ENCODE measurements at regions not wholly inside any gene's neighbourhood (a gene's known extent, or its start where the extent isn't known, plus 50 kb on each side); places are given as distances from the start of the nearest gene placed in this dataset.

DNA sequence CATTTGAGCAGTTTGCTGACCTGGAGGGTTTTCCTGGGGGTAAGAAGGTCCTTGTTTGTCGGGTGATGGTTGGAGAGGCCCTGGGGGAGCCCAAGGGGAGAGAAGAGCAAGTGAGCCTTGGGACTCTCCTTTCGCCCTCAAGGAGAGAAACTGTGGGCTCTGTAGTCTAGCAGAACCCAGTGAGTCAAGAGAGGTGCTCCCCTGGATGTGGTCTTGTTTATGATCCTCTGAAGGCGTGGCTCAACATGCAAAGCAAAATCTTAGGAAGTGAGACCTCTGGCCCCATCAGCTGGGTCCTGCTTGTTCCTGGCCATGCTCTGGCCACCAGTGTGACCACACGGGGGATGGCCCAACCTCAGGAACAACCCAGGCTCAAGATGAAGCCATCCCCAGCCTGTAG, 66.5 kb upstream of the ALX4 start:
- no peak for DNase-seq (ENCODE audit: extremely low spot score, unreplicated experiment)
- Mint-ChIP-seq H3K36me3 (no peaks in the 10 kb centered on the region), H3K4me1 (ENCODE audit: unreplicated experiment) (no peaks in the 10 kb centered on the region), H3K27ac (no peak overlapping the region), H3K4me3 (no peak overlapping the region), H3K27me3 (peaks cover 6% of the 10 kb centered on the region), H3K9me3 (no peaks in the 10 kb centered on the region)
- TF ChIP-seq, protein P1, sequence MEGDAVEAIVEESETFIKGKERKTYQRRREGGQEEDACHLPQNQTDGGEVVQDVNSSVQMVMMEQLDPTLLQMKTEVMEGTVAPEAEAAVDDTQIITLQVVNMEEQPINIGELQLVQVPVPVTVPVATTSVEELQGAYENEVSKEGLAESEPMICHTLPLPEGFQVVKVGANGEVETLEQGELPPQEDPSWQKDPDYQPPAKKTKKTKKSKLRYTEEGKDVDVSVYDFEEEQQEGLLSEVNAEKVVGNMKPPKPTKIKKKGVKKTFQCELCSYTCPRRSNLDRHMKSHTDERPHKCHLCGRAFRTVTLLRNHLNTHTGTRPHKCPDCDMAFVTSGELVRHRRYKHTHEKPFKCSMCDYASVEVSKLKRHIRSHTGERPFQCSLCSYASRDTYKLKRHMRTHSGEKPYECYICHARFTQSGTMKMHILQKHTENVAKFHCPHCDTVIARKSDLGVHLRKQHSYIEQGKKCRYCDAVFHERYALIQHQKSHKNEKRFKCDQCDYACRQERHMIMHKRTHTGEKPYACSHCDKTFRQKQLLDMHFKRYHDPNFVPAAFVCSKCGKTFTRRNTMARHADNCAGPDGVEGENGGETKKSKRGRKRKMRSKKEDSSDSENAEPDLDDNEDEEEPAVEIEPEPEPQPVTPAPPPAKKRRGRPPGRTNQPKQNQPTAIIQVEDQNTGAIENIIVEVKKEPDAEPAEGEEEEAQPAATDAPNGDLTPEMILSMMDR (conservative IDR thresholded peaks at IDR 0.05) = no peak

DNA sequence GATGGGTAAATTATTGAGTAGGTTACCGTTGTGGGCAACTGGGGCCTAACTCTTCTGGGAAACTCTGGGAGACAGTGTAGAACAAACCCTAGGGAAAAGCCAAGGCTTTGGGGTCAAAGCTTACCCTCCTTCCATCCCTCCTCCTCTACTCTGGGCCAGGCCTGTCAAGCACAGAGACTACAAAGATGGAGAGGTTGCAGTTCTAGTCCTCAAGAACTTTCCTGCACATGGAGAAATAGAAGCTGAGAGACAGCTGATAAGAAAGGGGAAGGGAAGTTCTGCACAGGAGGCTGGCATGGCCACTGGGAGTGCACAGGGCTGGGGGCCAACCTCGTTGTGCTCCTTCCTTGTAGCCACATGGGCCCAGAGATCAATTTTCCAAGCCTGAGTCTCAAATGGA, 67.2 kb upstream of the ALX4 start:
- TF ChIP-seq, protein P1 (conservative IDR thresholded peaks at IDR 0.05) = no peak
- Mint-ChIP-seq H3K4me1 (ENCODE audit: unreplicated experiment) (no peaks in the 10 kb centered on the region), H3K4me3 (no peak overlapping the region), H3K27ac (no peak overlapping the region), H3K9me3 (no peaks in the 10 kb centered on the region), H3K36me3 (no peaks in the 10 kb centered on the region), H3K27me3 (peaks cover 8% of the 10 kb centered on the region)
- no peak for DNase-seq (ENCODE audit: extremely low spot score, unreplicated experiment)

DNA sequence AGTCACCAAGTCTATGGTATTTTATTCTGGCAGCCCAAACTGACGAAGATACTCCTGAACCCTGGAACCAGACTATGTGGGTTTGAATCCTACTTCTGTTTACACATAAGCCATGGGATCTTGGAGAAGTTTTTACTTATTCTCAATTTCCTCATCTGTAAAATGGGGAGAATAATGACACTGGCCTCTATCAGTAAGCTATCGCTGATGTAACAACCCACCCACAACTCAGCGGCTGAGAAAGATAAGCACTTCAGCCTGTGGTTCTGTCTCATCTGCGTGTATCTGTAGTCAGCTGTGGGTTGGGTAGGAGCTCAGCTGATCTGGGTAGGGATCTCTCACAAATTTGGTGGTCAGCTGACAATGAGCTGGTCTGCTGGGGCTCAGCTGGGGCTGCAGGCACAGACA, 68.0 kb upstream of the ALX4 start:
- Mint-ChIP-seq H3K4me3 (no peak overlapping the region), H3K36me3 (no peaks in the 10 kb centered on the region), H3K9me3 (no peaks in the 10 kb centered on the region), H3K27me3 (peaks cover 13% of the 10 kb centered on the region), H3K27ac (no peak overlapping the region), H3K4me1 (ENCODE audit: unreplicated experiment) (no peaks in the 10 kb centered on the region)
- no peak for DNase-seq (ENCODE audit: extremely low spot score, unreplicated experiment)
- TF ChIP-seq, protein P1 (conservative IDR thresholded peaks at IDR 0.05) = no peak

DNA sequence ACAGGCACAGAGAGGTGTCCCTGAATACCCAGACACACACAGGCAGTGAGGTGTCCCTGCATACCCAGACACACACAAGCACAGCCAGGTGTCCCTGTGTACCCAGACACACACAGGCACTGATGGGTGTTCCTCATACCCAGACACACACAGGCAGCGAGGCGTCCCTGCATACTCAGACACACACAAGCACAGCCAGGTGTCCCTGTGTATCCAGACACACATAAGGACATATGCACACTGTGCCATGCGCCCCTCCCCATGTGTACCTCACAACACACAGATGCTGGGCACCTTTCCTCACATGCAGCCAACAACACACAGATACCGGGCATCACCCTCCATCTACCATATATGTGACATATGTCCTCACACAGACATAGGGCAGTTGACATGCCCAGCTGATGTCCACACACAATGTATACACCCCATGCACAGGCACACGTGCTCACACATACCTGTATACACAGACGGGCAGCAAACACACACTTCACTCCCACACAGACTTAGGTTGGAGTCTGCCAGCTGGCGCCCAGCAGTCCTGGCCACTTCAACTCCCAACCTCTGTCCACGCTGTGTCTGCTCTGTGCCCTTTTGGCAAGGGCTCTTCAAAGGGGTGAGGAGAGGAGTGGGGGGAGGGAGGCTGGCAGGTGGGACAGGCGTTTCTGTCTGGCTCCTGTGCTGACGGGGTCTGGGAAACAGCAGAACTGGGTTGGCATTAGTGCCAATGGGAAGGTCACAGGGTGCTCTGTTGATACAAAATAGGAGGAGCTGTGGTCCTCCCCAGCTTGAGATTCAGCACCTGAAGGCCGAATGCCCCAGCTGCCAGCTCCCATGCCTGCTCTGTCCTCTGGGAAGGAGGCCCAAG, 69.4 kb upstream of the ALX4 start:
- H3K27me3 Mint-ChIP-seq = peaks cover 19% of the 10 kb centered on the region

DNA sequence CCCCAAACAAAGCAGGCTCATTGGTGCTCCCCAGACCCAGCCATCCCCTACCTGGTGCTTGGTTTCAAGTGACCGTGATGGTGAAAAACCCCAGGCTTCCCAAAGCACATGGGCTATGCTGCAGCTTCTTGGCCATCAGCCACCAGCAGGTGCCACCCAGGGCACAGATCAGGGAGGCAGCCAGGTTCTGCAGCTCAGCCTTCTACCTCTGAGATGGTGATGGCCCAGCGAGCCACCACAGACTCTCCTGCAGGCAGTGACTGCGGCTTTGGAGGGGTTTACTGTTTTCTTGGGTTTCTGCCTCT, 70.0 kb upstream of the ALX4 start:
- no peak for DNase-seq (ENCODE audit: extremely low spot score, unreplicated experiment)
- Mint-ChIP-seq H3K4me1 (ENCODE audit: unreplicated experiment) (no peaks in the 10 kb centered on the region), H3K4me3 (no peak overlapping the region), H3K27me3 (peaks cover 22% of the 10 kb centered on the region), H3K9me3 (no peaks in the 10 kb centered on the region), H3K36me3 (no peaks in the 10 kb centered on the region), H3K27ac (no peak overlapping the region)
- TF ChIP-seq, protein P1 (conservative IDR thresholded peaks at IDR 0.05) = no peak

More for the DNA sequence above, 69.4 kb upstream of the ALX4 start:
- no peak overlapping the region for H3K4me3 Mint-ChIP-seq
- no peak for DNase-seq (ENCODE audit: extremely low spot score, unreplicated experiment)
- no peaks in the 10 kb centered on the region for H3K4me1 Mint-ChIP-seq (ENCODE audit: unreplicated experiment)
- no peaks in the 10 kb centered on the region for H3K36me3 Mint-ChIP-seq
- H3K9me3 Mint-ChIP-seq = no peaks in the 10 kb centered on the region
- TF ChIP-seq, protein P1 (conservative IDR thresholded peaks at IDR 0.05) = no peak
- H3K27ac Mint-ChIP-seq = no peak overlapping the region

Measured in type B pancreatic cell (in vitro differentiated cells).